ENCODE measurements at regions not wholly inside any gene's neighbourhood (a gene's known extent, or its start where the extent isn't known, plus 50 kb on each side); places are given as distances from the start of the nearest gene placed in this dataset.
"Not testable (repeated sequence)": the region's sequence is repeated elsewhere in the genome, so short reads cannot be mapped to it uniquely, and the experiment has no call there.

- not testable (repeated sequence) for DNase-seq
These were observed 2884.2 kb downstream of the RPIA start for GRCh38 chr2:91575701-91576100.

- DNase-seq, result not testable (repeated sequence)
These were observed 2885.9 kb downstream of the RPIA start for GRCh38 chr2:91577406-91577805.

GRCh38 chr2:91578678-91579077 lies 2887.2 kb downstream of the RPIA start:
- DNase-seq, result not testable (repeated sequence)

- not testable (repeated sequence) for DNase-seq
These were observed 2888.1 kb downstream of the RPIA start for GRCh38 chr2:91579555-91579954.

- DNase-seq, result not testable (repeated sequence)
These were observed 2888.6 kb downstream of the RPIA start for GRCh38 chr2:91580043-91580442.

- DNase-seq, result not testable (repeated sequence)
These were observed 2895.6 kb downstream of the RPIA start for GRCh38 chr2:91587098-91587497.

- not testable (repeated sequence) for DNase-seq
These were observed 2896.5 kb downstream of the RPIA start for GRCh38 chr2:91587908-91588535.

GRCh38 chr2:91588782-91589223 lies 2897.3 kb downstream of the RPIA start:
- DNase-seq, result not testable (repeated sequence)

- not testable (repeated sequence) for DNase-seq
These were observed 2898.2 kb downstream of the RPIA start for GRCh38 chr2:91589454-91590328.

GRCh38 chr2:91590381-91590780 lies 2898.9 kb downstream of the RPIA start:
- not testable (repeated sequence) for DNase-seq

GRCh38 chr2:91591066-91591465 lies 2899.6 kb downstream of the RPIA start:
- not testable (repeated sequence) for DNase-seq

GRCh38 chr2:91597436-91597835 lies 2906.0 kb downstream of the RPIA start:
- not testable (repeated sequence) for DNase-seq

GRCh38 chr2:91598519-91598918 lies 2907.0 kb downstream of the RPIA start:
- DNase-seq, result not testable (repeated sequence)

- not testable (repeated sequence) for DNase-seq
These were observed 2907.5 kb downstream of the RPIA start for GRCh38 chr2:91599000-91599399.

GRCh38 chr2:91602860-91603259 lies 2911.4 kb downstream of the RPIA start:
- DNase-seq, result not testable (repeated sequence)

- not testable (repeated sequence) for DNase-seq
These were observed 2912.5 kb downstream of the RPIA start for GRCh38 chr2:91603996-91604395.

GRCh38 chr2:91604629-91605028 lies 2913.2 kb downstream of the RPIA start:
- not testable (repeated sequence) for DNase-seq

GRCh38 chr2:91623739-91624138 lies 2932.3 kb downstream of the RPIA start:
- DNase-seq, result not testable (repeated sequence)

GRCh38 chr2:91628471-91628870 lies 2937.0 kb downstream of the RPIA start:
- DNase-seq, result not testable (repeated sequence)

- DNase-seq, result not testable (repeated sequence)
These were observed 2965.7 kb downstream of the RPIA start for GRCh38 chr2:91657193-91657592.

- not testable (repeated sequence) for DNase-seq
These were observed 2966.9 kb downstream of the RPIA start for GRCh38 chr2:91658336-91658735.

- DNase-seq, result not testable (repeated sequence)
These were observed 2967.9 kb downstream of the RPIA start for GRCh38 chr2:91659189-91659916.

- not testable (repeated sequence) for DNase-seq
These were observed 2968.4 kb downstream of the RPIA start for GRCh38 chr2:91659917-91660275.
